ENCODE measurements at regions not wholly inside any gene's neighbourhood (a gene's known extent, or its start where the extent isn't known, plus 50 kb on each side); places are given as distances from the start of the nearest gene placed in this dataset.

- no peak for DNase-seq (ENCODE audit: low read depth)
- no peak for TF ChIP-seq CTCF (IDR thresholded peaks at IDR 0.05; ENCODE audit: insufficient read depth, low read depth, low read length, missing control alignments)
- H3K4me3 ChIP-seq (ENCODE audit: low read depth, low read length), result no peak overlapping the region
Observed at GRCh38 chr2:49834433-49834832, 680.1 kb upstream of the FSHR start.

DNA sequence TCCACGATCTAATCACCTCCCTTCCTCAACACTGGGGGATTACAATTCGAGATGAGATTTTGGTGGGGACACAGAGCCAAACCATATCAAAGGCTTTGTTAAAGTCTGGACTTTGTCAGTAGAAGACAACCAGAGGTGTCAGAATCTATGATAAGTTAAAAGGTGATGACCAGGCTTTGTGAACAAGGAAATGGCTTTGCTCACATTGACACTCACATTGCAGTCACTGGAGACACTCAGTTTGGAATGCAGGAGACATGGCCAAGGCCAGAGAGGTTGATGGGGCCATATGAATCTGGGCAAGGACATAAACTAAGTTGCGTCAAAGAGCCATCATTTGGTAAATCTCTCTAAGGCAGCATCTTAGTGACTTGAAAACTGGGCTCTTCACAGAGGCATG is 678.2 kb upstream of the FSHR start:
- no peak for DNase-seq (ENCODE audit: low read depth)
- H3K4me3 ChIP-seq (ENCODE audit: low read depth, low read length), result no peak overlapping the region
- TF ChIP-seq CTCF (IDR thresholded peaks at IDR 0.05; ENCODE audit: insufficient read depth, low read depth, low read length, missing control alignments), result no peak

GRCh38 chr2:49831698-49832367 is 677.5 kb upstream of the FSHR start:
- TF ChIP-seq CTCF (IDR thresholded peaks at IDR 0.05; ENCODE audit: insufficient read depth, low read depth, low read length, missing control alignments), result no peak
- DNase-seq (ENCODE audit: low read depth), result no peak
- H3K4me3 ChIP-seq (ENCODE audit: low read depth, low read length), result no peak overlapping the region

DNA sequence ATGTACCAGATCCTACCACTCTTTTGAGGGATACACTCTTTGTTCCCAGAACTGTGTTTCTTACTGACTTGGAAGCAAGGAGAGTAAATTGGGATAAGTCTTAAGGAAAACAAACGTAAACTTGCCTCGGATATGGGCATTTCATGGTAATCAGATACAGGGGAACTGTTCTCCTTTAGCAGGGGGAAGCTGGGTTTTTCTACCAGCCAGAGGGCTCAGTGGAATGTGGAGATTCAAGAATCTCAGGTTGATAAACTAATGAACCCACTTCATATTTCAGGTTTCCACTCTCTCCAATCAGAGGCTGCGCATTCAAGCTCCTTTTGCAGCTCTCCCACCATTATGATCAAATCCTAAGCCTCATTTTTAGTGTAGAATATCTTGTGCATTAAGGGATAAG is 676.5 kb upstream of the FSHR start:
- no peak overlapping the region for H3K4me3 ChIP-seq (ENCODE audit: low read depth, low read length)
- no peak for DNase-seq (ENCODE audit: low read depth)
- no peak for TF ChIP-seq CTCF (IDR thresholded peaks at IDR 0.05; ENCODE audit: insufficient read depth, low read depth, low read length, missing control alignments)

DNA sequence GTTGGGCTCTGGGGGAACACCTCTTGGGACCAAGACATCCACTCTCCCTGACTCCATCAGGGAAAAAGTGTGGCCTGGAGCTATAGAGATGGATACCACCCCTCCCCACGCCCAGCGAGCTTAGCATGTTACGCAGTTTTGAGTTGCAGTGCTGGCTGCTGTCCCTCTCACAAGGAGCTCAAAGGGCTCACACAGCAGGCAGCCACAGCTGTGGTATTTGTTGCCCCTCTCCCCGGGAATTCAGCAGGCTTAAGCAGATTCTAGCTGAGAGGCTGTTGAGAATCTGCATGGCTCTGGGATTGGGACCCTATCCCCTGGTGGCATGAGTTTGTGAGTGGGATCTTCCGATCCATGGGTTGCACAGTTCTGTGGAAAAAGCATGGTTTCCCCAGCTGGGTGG is 673.1 kb upstream of the FSHR start:
- no peak for DNase-seq (ENCODE audit: low read depth)
- no peak overlapping the region for H3K4me3 ChIP-seq (ENCODE audit: low read depth, low read length)
- TF ChIP-seq CTCF (IDR thresholded peaks at IDR 0.05; ENCODE audit: insufficient read depth, low read depth, low read length, missing control alignments), result no peak

GRCh38 chr2:49813208-49813607 is 658.9 kb upstream of the FSHR start:
- H3K4me3 ChIP-seq (ENCODE audit: low read depth, low read length), result no peak overlapping the region
- DNase-seq (ENCODE audit: low read depth), result no peak
- TF ChIP-seq CTCF (IDR thresholded peaks at IDR 0.05; ENCODE audit: insufficient read depth, low read depth, low read length, missing control alignments), result no peak

DNA sequence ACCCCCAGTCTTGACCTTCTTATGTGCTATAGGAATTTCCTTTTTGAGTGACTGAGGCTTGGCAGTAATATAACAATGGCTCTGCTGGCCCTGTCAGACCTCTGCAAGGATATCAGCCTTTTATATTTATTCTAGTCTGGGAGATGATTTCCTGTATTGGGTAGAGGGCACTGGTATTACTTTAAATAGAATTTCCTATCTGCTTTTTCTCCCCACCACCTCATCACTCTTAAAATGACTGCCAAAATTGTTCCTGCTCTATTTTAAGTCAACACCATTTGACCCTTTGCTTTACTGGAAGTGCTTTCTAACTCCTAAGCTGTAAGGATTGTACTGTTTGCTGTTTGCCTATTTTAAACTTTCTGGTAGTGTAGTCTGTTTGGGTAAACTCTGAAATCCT is 658.4 kb upstream of the FSHR start:
- H3K4me3 ChIP-seq (ENCODE audit: low read depth, low read length), result no peak overlapping the region
- no peak for TF ChIP-seq CTCF (IDR thresholded peaks at IDR 0.05; ENCODE audit: insufficient read depth, low read depth, low read length, missing control alignments)
- DNase-seq (ENCODE audit: low read depth), result no peak
